ENCODE measurements at regions not wholly inside any gene's neighbourhood (a gene's known extent, or its start where the extent isn't known, plus 50 kb on each side); places are given as distances from the start of the nearest gene placed in this dataset.

GRCh38 chr11:25902476-25902875 is 429.5 kb upstream of the ANO3 start:
- DNase-seq, result no peak

GRCh38 chr11:25908726-25909125 is 423.2 kb upstream of the ANO3 start:
- no peak for DNase-seq

GRCh38 chr11:25910086-25910485 is 421.8 kb upstream of the ANO3 start:
- peak; percentile 2 for DNase-seq

- no peak for DNase-seq
Observed at GRCh38 chr11:25920356-25920755, 411.6 kb upstream of the ANO3 start.

GRCh38 chr11:25924586-25924985 is 407.3 kb upstream of the ANO3 start:
- DNase-seq, result no peak

GRCh38 chr11:25925359-25925758 is 406.6 kb upstream of the ANO3 start:
- no peak for DNase-seq

- DNase-seq, result no peak
Observed at GRCh38 chr11:25927411-25927953, 404.4 kb upstream of the ANO3 start.

- no peak for DNase-seq
Observed at GRCh38 chr11:25928076-25928475, 403.9 kb upstream of the ANO3 start.

GRCh38 chr11:25938952-25939351 is 393.0 kb upstream of the ANO3 start:
- no peak for DNase-seq

GRCh38 chr11:25939691-25940090 is 392.2 kb upstream of the ANO3 start:
- DNase-seq, result no peak

- no peak for DNase-seq
Observed at GRCh38 chr11:25941353-25941752, 390.6 kb upstream of the ANO3 start.

GRCh38 chr11:25943031-25943430 is 388.9 kb upstream of the ANO3 start:
- no peak for DNase-seq

GRCh38 chr11:25943777-25944661 is 387.9 kb upstream of the ANO3 start:
- DNase-seq, result no peak

- no peak for DNase-seq
Observed at GRCh38 chr11:25949918-25950317, 382.0 kb upstream of the ANO3 start.

GRCh38 chr11:25953006-25953405 is 378.9 kb upstream of the ANO3 start:
- DNase-seq, result no peak

GRCh38 chr11:25958045-25958444 is 373.9 kb upstream of the ANO3 start:
- no peak for DNase-seq

GRCh38 chr11:25961539-25961938 is 370.4 kb upstream of the ANO3 start:
- no peak for DNase-seq

- DNase-seq, result no peak
Observed at GRCh38 chr11:25970726-25971508, 361.0 kb upstream of the ANO3 start.

GRCh38 chr11:25980091-25980490 is 351.8 kb upstream of the ANO3 start:
- DNase-seq, result no peak

- peak; percentile 2 for DNase-seq
Observed at GRCh38 chr11:25981998-25982397, 349.9 kb upstream of the ANO3 start.

GRCh38 chr11:25983280-25983679 is 348.6 kb upstream of the ANO3 start:
- DNase-seq, result no peak

- DNase-seq, result no peak
Observed at GRCh38 chr11:25988178-25988577, 343.8 kb upstream of the ANO3 start.

- no peak for DNase-seq
Observed at GRCh38 chr11:25990406-25990805, 341.5 kb upstream of the ANO3 start.

- DNase-seq, result no peak
Observed at GRCh38 chr11:25991476-25991875, 340.5 kb upstream of the ANO3 start.

Measured in NCI-H1436 (cell line).